ENCODE measurements at regions not wholly inside any gene's neighbourhood (a gene's known extent, or its start where the extent isn't known, plus 50 kb on each side); places are given as distances from the start of the nearest gene placed in this dataset.
A peak's percentile ranks its signal among the peaks of the same experiment; 100 is the strongest.

DNA sequence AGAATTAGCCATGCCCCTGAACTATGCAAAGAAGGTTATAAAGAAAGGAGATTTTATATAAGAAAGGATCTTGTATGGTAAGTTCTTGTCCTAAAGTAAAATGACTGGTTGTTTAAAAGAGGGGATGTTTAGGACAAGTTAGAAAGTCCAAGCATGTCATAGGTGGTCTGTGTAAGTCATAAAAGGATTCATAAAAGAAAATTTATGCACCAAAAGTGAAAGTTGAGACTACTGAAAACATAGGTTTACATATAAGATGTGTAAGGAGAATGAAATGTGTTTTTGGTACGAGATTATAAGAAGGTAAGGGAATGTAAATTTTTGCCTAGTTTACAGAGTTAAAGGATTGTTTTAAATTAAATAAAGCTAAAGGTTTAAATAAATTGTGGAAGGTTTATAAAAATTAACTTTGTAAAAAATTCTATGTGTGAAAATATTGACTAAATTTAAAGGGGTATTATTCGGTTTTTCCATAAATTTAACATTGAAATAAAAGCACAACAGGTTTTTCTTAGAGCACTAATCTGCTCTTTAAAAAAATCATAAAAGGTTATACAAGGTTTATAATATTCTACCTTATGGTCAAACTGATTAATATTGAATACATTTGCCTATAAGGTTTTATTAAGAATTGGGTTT, 93.6 kb upstream of the UST start:
- no peak for DNase-seq (ENCODE audit: low spot score)

DNA sequence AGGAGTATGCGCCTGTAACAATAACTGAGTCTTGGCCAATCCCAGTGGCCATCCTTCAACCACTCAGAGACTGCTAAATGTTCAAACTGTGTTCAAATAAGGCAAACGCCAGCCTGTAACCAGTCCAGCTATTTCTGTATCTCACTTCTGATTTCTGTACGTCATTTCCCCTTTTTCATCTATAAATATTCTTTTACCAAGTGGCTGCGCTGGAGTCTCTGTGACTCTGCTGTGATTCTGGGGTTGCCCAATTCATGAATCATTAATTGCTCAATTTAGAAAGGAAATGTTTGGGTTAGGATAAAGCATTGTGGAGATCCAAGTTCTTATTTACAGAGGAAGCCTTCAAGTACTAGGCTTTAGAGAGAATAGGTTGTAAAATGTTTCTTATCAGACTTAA, 89.8 kb upstream of the UST start:
- DNase-seq (ENCODE audit: low spot score), result peak; percentile 53

DNA sequence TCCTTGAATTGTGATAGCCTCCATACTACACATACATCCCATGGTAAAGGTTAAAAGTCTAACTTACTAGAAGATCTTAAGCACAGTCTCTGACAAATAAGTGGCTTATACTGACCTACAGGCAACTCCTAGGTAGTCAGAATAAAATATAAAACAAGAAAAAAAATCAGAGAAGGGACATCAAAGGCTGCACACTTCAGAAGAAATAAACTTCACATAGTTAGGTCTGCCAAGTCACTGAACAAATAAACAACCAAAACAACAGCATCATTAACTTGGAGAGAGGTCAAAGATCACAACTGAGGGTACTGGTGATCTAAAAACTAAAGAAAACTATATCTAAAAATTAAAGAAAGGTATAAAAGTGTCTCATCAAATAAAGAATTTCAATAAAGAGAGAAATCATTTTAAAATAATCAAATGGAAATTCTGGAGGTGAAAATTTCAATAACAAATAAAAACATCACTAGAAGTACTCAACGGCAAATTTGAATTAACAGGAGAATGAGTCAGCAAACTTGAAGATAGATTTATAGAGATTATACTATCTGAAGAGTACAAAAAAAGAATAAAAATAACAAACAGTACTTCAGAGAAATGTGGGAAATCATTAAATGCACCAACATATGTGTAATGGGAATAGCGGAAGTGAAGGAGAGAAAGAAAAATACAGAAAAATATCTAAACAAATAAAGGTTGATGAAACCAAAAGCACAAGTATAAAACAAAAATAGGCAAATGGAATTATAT, 88.0 kb upstream of the UST start:
- peak; percentile 55 for DNase-seq (ENCODE audit: low spot score)

DNA sequence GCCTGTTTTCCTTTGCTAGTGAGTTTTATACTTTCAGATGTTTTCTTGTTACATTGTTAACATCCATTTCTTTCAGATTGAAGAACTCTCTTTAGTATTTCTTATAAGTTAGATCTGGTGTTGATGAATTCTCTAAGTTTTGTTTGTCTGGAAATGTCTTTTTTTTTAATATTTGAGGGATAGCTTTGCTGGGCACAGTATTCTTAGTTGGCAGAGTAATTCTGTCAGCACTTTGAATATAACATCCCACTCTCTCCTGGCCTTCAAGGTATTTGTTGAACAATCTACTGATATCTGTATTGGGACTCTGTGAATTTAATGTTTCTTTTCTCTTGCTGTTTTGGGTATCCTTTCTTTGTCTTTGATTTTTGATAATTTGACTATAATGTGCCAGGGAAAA, 79.4 kb upstream of the UST start:
- DNase-seq (ENCODE audit: low spot score), result no peak

DNA sequence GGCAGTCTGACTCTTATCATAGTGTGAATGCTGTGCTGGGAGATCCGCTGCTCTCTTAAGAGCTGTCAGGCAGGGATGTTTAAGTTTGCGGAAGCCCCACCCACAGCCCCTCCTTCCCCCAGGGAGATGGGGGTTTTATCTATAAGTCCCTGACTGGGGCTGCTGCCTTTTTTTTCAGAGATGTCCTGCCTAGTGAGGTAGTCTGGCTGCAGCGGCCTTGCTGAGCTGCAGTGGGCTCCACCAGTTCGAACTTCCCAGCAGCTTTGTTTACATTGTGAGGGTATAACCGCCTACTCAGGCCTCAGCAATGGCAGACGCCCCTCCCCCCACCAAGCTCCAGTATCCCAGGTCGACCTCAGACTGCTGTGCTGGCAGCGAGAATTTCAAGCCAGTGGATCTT, 75.7 kb upstream of the UST start:
- DNase-seq (ENCODE audit: low spot score), result no peak

DNA sequence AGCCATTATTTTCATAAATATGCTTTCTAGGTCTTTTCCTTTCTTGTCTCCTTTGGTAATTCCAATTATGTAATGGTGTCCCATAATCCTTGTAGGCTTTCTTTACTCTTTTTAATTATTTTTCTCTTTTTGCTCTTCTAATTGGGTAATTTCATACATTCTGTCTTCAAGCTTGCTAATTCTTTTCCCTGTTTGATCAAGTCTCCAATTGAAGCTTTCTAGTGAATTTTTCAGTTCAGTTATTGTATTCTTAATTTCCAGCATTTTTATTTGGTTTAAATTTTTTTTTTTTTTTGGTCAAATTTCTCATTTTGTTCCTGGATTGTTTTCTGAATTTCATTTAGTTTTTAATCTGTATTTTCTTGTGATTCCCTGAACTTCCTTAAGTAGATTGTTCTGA, 74.9 kb upstream of the UST start:
- DNase-seq (ENCODE audit: low spot score), result no peak

DNA sequence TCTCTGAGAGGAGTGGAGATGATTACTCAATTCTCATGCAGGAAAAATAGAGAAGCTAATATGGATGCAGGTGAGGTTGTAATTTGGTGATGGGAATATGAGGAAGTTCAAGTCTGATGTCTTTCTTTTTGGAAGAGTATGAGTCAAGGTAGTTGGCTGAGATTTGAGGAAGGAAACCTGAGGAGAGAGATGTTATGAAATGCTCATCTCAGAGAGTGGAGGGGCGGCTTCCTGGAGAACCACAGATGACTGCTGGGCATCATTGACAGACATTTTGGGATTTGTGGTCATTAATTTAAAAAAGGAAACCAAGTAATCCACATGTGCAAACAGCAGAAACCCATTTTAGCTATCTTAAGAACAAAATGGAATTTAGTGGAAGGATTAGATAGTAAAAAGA, 72.5 kb upstream of the UST start:
- no peak for DNase-seq (ENCODE audit: low spot score)

DNA sequence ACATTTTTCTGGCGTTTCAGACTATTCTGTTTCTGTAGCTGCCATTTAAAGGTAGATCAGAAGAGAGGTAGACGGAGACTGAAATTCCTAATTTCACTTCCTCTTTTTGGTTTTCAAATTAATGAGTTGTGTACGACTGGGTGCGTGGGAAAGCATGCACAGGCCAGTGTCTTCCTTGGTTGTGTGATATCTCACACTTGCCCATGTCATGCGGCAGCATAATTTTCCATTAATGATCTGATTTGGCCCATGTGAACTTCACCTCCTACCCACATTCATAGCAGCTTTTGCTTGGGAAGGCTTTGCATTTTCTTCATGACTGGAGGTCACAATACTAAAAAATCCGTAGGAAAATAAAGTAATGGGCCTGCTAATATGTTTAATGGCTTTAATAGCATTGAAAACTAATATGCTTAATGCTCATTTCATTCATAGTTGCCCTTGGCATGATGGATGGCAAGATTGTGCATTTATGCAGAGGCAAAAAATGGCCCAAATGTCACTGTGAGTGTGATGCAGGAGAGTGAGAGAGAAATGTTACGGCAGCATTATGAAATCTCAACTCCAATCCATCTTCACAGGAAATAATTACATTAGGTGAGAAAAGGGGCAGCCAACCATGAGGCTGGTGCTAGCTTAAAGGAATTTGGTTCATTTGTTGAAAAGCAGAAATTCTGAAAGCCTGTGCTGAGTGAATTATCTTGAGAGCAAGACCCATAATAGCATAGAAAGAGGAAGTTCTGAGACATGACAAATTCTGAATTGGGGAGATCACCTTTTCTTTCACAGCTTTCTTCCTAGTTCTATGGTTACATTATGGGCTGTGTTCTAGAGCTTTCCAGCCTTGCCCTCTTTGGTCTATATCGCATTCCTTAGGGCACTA, 69.0 kb upstream of the UST start:
- DNase-seq (ENCODE audit: low spot score), result no peak

DNA sequence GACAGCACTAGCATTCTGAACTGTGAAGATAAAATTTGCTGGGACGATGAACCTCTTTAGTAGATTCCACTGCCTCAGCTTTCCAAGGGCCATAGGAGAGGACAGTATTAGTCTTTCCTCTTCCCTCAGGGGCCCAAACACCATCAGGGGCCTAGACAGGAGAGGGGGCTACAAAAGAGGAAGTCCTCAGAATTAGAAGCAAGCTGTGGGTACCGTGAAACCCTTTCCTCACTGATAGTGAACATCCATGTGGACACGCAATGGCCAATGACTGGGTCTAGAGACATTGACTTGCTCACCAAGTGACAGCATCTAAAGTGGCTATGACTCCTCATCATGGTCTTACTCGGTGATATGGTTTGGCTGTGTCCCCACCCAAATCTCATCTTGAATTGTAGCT, 68.1 kb upstream of the UST start:
- DNase-seq (ENCODE audit: low spot score), result no peak

DNA sequence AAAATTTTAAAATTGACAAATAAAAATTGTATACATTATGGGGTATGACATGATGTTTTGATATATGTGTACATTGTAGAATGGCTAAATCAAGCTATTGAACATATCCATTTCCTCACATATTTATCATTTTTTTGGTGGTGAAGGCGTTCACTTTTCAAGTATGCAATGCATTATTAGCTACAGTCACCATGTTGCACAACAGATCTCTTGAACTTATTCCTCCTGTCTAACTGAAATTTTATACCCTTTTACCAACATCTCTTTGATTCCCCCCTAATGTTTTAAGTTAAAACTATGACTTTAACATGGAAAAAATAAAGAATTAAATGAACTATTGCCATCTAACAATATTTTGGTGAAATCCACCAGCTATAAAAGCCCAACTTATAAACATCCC, 65.2 kb upstream of the UST start:
- no peak for DNase-seq (ENCODE audit: low spot score)

DNA sequence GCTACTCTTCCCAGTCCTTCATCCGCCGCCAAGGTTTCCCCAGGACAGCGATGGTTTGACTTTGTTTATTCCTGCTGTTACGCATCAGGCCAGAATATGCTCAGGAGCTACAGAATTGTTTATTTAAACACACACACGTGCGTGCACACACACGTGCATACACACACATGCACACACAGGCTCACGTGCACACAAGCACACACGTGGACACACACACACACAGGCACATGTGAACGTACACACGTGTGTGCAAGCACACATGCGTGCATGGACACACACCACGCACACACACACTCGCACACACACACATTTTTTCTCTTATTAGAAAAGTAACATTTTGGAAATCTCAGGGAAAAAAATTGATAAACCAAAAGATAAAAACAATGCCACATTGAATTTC, 64.6 kb upstream of the UST start:
- no peak for DNase-seq (ENCODE audit: low spot score)

DNA sequence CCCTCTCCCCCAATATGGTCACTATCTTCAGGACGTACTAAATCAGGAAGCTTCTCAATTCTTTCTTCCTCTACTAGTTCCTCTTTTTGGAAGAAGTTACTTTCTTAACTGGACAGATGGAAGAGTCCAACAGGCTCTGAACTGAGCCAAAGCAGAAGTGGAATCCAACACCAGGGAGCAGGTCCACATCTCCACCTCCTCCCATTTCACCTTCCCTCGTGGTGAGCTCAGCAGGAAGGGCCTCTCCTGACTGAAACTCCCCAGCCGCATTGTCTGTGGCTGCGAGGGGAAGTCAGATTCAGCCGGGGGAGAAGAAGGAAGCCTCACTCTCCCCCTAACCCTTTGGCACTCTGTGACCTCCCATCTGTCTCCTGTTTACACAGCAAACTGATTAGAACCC, 63.8 kb upstream of the UST start:
- DNase-seq (ENCODE audit: low spot score), result no peak

DNA sequence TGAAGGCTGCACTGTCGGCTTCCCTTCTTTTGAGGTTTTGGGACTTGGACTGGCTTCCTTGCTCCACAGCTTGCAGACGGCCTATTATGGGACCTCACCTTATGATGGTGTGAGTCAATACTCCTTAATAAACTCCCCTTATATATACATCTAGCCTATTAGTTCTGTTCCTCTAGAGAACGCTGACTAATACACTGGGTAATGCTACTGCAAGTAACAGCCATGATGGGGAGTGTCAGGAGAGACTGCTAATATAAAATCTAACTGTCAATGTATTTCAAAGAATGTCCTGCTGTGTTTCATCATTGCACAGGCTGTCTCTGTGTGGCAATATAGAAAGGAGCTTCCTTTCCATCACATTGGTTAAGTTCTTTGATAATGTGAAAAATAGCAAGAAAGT, 57.7 kb upstream of the UST start:
- no peak for DNase-seq (ENCODE audit: low spot score)

DNA sequence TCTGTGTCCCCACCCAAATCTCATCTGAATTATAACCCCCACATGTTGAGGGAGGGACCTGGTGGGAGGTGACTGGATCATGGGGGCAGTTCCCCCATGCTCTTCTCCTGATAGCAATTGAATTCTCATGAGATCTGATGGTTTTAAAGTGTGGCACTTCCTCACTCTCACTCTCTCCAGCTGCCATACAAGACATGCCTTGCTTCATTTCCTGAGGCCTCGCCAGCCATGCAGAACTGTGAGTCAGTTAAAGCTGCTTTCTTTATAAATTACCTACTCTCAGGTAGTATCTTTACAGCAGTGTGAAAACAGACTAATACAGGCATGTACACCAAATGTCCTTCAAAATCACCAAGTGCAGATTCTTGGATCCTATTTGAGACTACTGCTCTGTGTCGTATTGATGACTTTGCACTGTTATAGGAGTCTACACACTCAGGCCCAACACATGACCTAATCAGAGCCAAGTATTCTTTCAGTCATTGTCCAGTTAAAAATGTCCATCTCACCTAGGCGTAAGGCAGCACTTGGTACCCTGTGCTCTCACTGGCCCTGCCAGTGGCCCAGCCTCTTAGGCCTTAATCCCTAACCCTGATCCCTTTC, 52.8 kb upstream of the UST start:
- no peak for DNase-seq (ENCODE audit: low spot score)

Data from H4 (cell line).